ENCODE measurements at regions not wholly inside any gene's neighbourhood (a gene's known extent, or its start where the extent isn't known, plus 50 kb on each side); places are given as distances from the start of the nearest gene placed in this dataset.

DNA sequence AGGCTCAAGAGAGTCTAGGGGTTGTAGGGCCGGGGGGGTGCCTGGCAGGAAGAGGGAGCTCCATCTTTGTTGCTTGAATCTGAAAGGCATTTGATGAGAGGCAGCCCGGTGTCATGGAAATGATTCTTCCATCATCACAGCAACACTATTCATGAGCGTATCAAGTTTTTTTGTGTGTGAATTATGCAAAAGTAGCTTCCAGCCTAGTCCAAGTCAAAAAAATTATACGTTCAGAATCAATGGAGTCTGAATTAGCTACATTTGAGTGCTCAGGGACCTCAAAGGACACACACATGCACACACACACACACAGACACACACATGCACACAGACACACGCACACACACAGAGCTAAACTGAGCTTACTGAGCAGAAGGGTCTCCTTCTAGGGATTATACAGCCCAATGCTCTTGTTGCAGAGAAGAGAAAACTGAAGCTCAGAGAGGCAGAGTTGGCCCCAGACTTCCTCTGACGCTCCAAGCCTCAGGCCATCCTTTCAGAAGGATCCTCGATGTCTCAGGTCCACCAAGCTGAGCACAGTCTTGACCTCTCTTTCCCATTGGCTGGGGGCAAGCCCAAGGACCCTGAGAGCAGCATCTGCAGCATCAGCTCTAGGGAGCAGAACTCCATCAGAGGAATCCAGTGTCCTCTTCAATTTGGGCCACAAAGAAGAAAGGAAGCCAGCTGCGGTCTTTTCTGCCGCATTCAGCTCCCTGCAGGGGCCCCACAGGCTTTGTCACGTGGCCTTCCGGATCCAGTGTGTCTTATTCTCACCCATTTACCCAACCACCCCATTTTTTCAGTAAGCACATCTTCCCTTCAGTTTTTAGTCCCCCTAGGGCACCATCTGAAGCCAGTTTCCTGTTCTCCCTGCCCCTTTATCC is 228.0 kb downstream of the UACA start:
- H3K4me1 ChIP-seq: no peaks in the 10 kb centered on the region
- no peak for DNase-seq
- intact Hi-C loops (cut with DNase I; ENCODE audit: low total_unique reads): no loop called here
- no peak overlapping the region for H3K27ac ChIP-seq
- H3K27me3 ChIP-seq: no peaks in the 10 kb centered on the region
- no peaks in the 10 kb centered on the region for H3K9me3 ChIP-seq
- H3K36me3 ChIP-seq (ENCODE audit: low read depth, missing control alignments): no peaks in the 10 kb centered on the region
- no peak overlapping the region for H3K4me3 ChIP-seq
- 76% methylated on average over 11 of the region's 11 CpGs for WGBS, 2 donors
- TF ChIP-seq, protein P1, sequence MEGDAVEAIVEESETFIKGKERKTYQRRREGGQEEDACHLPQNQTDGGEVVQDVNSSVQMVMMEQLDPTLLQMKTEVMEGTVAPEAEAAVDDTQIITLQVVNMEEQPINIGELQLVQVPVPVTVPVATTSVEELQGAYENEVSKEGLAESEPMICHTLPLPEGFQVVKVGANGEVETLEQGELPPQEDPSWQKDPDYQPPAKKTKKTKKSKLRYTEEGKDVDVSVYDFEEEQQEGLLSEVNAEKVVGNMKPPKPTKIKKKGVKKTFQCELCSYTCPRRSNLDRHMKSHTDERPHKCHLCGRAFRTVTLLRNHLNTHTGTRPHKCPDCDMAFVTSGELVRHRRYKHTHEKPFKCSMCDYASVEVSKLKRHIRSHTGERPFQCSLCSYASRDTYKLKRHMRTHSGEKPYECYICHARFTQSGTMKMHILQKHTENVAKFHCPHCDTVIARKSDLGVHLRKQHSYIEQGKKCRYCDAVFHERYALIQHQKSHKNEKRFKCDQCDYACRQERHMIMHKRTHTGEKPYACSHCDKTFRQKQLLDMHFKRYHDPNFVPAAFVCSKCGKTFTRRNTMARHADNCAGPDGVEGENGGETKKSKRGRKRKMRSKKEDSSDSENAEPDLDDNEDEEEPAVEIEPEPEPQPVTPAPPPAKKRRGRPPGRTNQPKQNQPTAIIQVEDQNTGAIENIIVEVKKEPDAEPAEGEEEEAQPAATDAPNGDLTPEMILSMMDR (IDR thresholded peaks at IDR 0.05): no peak
- TF ChIP-seq POLR2A (IDR thresholded peaks at IDR 0.05): no peak

DNA sequence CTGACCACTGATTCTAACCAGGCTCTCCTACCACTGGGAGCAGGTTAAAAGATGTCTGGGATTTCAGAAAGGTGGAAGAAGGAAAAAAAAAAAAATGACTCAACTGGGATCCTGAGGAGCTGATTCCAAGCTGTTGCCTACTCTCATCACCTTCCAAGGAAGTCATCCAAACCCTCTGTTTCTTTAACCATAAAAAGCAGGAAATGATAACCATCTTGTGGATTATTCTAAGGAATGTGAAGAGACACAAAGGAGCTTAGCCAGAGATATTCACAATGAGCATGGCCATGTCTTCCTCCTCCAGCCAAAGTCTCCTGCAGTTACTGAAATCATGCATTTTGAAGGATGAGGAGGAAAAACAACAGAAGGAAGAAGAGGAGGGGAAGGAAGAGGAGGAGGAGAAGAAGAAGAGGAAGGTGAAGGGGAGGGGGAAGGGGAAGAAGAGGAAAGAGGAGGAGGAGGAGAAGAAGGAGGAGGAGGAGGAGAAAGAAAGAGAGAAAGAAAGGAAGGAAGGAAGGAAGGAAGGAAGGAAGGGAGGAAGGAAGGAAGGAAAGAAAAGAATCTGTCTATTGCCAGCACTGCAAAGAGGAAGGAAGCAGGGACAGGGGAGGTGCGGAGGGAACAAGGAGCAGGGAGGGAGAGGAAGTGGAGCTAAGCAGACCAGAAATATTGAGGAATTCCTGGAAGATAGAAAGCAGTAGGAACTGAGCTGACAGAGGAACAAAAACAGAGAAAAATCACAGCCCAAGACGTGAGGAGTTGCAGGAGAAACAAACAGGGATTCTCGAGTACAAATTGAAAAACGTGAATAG is 229.2 kb downstream of the UACA start:
- H3K36me3 ChIP-seq (ENCODE audit: low read depth, missing control alignments): no peaks in the 10 kb centered on the region
- H3K27me3 ChIP-seq: no peaks in the 10 kb centered on the region
- no peak for DNase-seq
- WGBS, 2 donors: 65 to 74% methylated on average over 4 of the region's 4 CpGs
- H3K27ac ChIP-seq: no peak overlapping the region
- H3K9me3 ChIP-seq: no peaks in the 10 kb centered on the region
- TF ChIP-seq POLR2A (IDR thresholded peaks at IDR 0.05): no peak
- TF ChIP-seq, protein P1 (IDR thresholded peaks at IDR 0.05): no peak
- H3K4me1 ChIP-seq: no peaks in the 10 kb centered on the region
- H3K4me3 ChIP-seq: no peak overlapping the region
- intact Hi-C loops (cut with DNase I; ENCODE audit: low total_unique reads): no loop called here

DNA sequence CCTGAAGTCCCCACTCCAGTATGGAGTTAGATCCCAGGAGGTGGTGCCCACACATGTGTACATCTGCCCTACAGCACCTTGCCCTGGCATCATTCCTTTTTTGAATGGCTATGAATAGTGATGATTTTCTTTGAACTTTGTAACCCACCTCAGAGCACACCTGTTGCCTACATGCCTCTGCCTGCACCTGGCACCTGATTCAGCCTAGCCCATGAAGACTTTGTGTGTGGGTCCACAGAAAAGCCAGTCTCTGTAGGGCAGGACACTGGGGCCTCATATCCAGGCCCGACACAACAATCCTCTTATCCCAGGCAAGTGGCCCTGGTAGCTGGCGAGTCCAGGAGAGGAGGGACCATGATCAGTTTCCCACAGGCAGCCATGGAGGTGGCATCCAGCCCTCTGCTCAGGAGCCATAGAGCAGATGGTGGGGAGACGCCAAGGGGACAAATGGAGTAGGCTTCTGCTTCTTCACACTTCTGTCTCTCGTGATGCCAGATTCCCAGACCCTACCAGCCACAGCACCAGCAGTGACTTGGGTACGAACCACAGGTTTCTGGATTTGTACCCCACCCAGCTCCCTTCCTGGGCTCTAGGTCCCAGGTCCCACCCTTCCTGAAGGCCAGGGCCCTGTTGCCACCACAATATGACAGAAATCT is 230.7 kb downstream of the UACA start:
- TF ChIP-seq, protein P1 (IDR thresholded peaks at IDR 0.05): no peak
- no peak for TF ChIP-seq POLR2A (IDR thresholded peaks at IDR 0.05)
- intact Hi-C loops (cut with DNase I; ENCODE audit: low total_unique reads): no loop called here
- H3K36me3 ChIP-seq (ENCODE audit: low read depth, missing control alignments): no peaks in the 10 kb centered on the region
- 96 to 98% methylated on average over 3 to 5 of the region's 5 CpGs for WGBS, 2 donors
- H3K4me3 ChIP-seq: no peak overlapping the region
- H3K27ac ChIP-seq: no peak overlapping the region
- DNase-seq: no peak
- no peaks in the 10 kb centered on the region for H3K27me3 ChIP-seq
- H3K4me1 ChIP-seq: no peaks in the 10 kb centered on the region
- H3K9me3 ChIP-seq: no peaks in the 10 kb centered on the region

GRCh38 chr15:70531576-70531975 is 231.8 kb downstream of the UACA start:
- H3K4me1 ChIP-seq: no peaks in the 10 kb centered on the region
- intact Hi-C loops (cut with DNase I; ENCODE audit: low total_unique reads): no loop called here
- 77 to 89% methylated on average over 2 of the region's 2 CpGs for WGBS, 2 donors
- H3K36me3 ChIP-seq (ENCODE audit: low read depth, missing control alignments): no peaks in the 10 kb centered on the region
- no peak overlapping the region for H3K27ac ChIP-seq
- DNase-seq: no peak
- TF ChIP-seq POLR2A (IDR thresholded peaks at IDR 0.05): no peak
- TF ChIP-seq, protein P1 (IDR thresholded peaks at IDR 0.05): no peak
- H3K27me3 ChIP-seq: no peaks in the 10 kb centered on the region
- no peaks in the 10 kb centered on the region for H3K9me3 ChIP-seq
- H3K4me3 ChIP-seq: no peak overlapping the region
